Skeletal muscle tissue (tissue), 3 donors: ENCODE measurements at regions not wholly inside any gene's neighbourhood (a gene's known extent, or its start where the extent isn't known, plus 50 kb on each side); places are given as distances from the start of the nearest gene placed in this dataset.

ENCODE experiments used
- H3K27ac ChIP-seq: one replicate; pipeline ENCODE4 v1.7.0; 2013; ENCODE audit warnings: mild to moderate bottlenecking, low read depth, low read length, inconsistent platforms
- H3K27me3 ChIP-seq, 3 donors: one replicate each; pipeline ENCODE4 v1.7.0; 2013; ENCODE audit warnings: low read length in 3 of 3; ENCODE audit not compliant: control insufficient read depth in 3 of 3, insufficient read depth in 3 of 3
- H3K36me3 ChIP-seq, 3 donors: one replicate each; pipeline ENCODE4 v1.7.0; 2013; ENCODE audit warnings: low read length in 3 of 3; ENCODE audit not compliant: control insufficient read depth in 3 of 3, insufficient read depth in 3 of 3
- H3K4me1 ChIP-seq, 3 donors: one replicate each; pipeline ENCODE4 v1.7.0; 2013; ENCODE audit warnings: low read length in 3 of 3, mild to moderate bottlenecking in 3 of 3; ENCODE audit not compliant: control insufficient read depth in 3 of 3, insufficient read depth in 3 of 3
- H3K4me3 ChIP-seq, 3 donors: one replicate each; pipeline ENCODE4 v1.7.0; 2013; ENCODE audit warnings: low read length in 3 of 3
- H3K9ac ChIP-seq, 3 donors: one replicate each; pipeline ENCODE4 v1.7.0; 2013; ENCODE audit warnings: low read length in 3 of 3, mild to moderate bottlenecking in 3 of 3, moderate library complexity in 2 of 3, low read depth in 1 of 3
- H3K9me3 ChIP-seq, 3 donors: one replicate each; pipeline ENCODE4 v1.7.0; 2013; ENCODE audit warnings: low read length in 3 of 3; ENCODE audit not compliant: control insufficient read depth in 3 of 3
- donor health status: Osteomylitis.

DNA sequence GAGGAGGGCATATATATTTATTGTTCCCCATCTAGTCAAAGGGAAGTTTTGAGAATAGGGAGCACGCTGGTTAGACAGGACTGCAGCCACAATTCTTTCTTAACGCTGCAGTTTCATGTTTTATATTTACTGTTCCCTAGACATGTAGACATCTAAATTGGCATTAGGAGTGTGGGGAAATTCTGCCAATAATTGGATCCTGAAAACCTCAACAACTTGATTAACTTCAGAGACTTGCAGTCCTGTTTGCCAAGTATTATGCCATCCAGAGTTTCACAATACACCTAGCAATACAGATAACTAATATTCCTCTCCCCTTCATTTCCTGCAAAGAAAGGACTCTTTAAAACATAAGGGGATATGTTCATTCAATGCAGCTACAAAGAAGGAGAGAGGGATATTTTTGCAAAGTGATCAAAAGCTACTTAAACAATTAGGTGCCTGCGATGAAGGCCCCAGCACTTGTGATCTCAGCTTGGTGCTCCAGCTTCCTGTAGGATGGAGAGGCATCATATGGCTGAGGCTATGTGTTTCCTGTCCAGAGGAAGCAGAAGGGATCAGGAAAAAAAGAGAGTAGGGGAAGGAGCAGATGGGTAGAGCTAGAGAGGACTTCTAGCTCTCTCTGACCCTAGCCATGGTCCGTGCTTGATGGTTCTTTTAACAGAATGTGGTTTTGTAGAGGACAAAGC is 264.4 kb downstream of the MTX2 start:
- H3K27me3 ChIP-seq = peaks cover 0 to 2% (median 0%) of the 10 kb centered on the region in 3 donors
- H3K4me1 ChIP-seq = peaks cover 0 to 13% (median 7%) of the 10 kb centered on the region in 3 donors
- H3K4me3 ChIP-seq = no peak overlapping the region
- no peak overlapping the region for H3K27ac ChIP-seq
- H3K9me3 ChIP-seq = no peaks in the 10 kb centered on the region
- no peaks in the 10 kb centered on the region for H3K36me3 ChIP-seq
- H3K9ac ChIP-seq = no peak overlapping the region

DNA sequence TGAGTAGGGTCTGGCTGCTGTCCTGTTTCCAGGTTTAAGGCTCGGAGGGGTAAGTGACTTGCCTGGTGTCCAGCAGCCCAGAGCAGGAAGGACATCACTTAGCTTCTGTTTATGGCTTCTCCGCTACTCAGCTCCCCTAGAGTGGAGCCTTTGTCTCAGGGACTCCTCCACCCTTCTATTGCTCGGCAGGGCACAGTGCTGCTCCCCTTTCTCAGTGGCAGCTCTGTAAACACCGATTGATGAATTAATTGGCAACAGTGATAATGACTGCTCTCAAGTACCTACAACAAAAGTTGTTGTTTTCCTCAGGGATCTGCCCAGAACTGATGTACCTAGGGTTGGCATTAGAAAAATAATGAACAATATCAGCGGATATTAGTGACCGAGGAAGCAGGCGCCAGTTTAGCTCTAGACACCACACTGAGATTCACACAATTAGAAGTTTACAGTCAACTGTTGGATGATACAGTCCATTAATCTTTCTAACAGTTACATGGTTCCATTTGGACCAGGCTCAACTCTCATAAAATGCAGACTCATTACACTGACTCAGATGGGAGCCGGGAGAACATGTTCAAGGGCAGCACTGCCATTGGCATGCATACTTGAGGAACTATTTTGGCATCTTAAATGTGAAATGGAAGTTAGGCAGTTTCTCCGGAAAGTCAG is 265.7 kb downstream of the MTX2 start:
- Histone ChIP-seq H3K27ac (peak overlapping the region; percentile 7), H3K4me3 (peak overlapping the region in 1 of 3 donors; percentile 12), H3K9me3 (no peaks in the 10 kb centered on the region), H3K4me1 (peaks cover 0 to 13% (median 7%) of the 10 kb centered on the region in 3 donors), H3K36me3 (no peaks in the 10 kb centered on the region), H3K9ac (no peak overlapping the region), H3K27me3 (peaks cover 0 to 2% (median 0%) of the 10 kb centered on the region in 3 donors)

DNA sequence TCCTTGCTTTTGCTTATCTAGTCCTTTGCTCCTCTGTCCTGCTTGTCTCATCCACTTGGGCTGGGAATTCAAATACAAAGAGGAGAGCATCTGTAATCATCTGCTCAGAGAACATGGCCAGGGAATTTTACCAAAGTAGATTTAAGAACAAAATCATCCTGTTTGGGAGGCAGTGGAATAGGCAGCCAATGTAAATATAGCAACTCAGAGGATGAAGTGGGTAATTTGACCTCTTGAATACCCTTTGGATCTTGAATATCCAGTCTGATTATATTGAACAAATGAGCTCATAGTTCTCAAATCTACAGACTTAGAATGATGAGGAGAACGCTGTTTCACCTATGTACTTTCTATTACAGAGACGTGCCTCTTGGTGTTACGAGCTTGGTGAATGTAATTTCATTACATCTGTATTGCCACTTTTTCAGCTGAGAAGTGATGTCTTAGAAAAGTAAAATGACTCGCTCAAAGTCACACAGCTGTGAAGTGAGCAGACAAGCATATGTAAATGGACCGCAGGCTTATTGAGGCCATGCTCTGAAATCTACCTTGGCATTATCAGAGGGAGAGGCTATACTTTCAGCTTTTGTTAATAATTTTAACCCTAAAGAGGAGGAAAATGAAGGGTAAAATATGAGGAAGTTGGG is 266.3 kb downstream of the MTX2 start:
- Histone ChIP-seq H3K4me1 (peaks cover 0 to 13% (median 7%) of the 10 kb centered on the region in 3 donors), H3K9me3 (no peaks in the 10 kb centered on the region), H3K36me3 (no peaks in the 10 kb centered on the region), H3K4me3 (peak overlapping the region in 1 of 3 donors; percentile 12), H3K27me3 (peaks cover 0 to 2% (median 0%) of the 10 kb centered on the region in 3 donors), H3K9ac (no peak overlapping the region), H3K27ac (peak overlapping the region; percentile 7)

DNA sequence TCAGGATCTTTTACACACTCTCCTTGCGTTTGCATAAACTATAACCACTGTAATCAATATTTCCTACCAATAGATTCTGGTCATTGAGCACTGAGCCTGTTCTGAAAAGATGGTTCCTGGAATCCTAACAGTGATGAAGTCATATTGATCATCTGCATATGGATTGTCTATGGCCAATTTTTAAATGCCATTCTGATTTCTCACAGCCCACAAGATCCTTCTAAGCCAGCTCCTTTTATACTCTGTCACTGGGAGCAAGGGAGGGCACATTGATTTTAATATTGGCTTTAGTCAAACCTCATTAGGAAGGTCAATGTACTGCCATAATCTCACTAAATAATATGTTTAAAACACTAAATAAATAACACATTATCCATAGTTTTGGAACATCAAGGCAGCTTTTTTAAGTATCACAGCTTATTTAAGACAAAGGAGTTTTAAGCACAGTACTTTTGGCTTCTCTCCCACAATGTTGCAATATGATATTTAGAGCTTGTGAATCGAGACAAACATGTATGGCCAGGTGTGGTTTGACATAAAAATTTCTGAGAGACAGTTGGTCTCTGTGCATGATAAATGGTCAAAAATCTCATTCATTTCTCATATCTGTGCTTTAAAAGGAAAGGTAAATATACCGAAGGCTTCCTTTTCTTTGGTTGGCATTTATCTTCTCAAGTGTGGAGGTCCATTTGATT is 267.3 kb downstream of the MTX2 start:
- Histone ChIP-seq H3K36me3 (no peaks in the 10 kb centered on the region), H3K27ac (no peak overlapping the region), H3K27me3 (peaks cover 0 to 2% (median 0%) of the 10 kb centered on the region in 3 donors), H3K4me3 (no peak overlapping the region), H3K9me3 (no peaks in the 10 kb centered on the region), H3K9ac (no peak overlapping the region), H3K4me1 (peaks cover 0 to 13% (median 7%) of the 10 kb centered on the region in 3 donors)

DNA sequence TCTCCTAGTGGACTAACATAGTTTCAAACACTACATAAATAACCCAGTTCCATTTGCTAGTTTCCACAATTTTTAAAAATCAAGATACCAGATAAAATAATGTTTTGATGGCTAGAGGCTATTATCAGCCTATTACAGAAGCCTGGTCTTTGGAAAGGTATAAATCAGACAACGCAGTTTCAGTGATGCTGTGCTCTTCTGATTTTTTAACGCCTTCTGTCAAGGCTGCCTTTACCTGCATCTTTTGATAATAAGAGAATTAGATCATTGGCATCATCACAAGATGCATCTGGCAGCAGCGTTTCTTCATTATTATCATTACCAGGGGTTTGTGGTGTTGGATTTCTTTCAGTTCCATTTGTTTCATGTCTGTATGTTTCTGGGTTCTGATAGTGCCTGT is 268.7 kb downstream of the MTX2 start:
- Histone ChIP-seq H3K4me3 (no peak overlapping the region), H3K27ac (no peak overlapping the region), H3K9ac (no peak overlapping the region), H3K36me3 (no peaks in the 10 kb centered on the region), H3K27me3 (peaks cover 0 to 2% (median 0%) of the 10 kb centered on the region in 3 donors), H3K4me1 (peaks cover 0 to 13% (median 7%) of the 10 kb centered on the region in 3 donors), H3K9me3 (no peaks in the 10 kb centered on the region)

DNA sequence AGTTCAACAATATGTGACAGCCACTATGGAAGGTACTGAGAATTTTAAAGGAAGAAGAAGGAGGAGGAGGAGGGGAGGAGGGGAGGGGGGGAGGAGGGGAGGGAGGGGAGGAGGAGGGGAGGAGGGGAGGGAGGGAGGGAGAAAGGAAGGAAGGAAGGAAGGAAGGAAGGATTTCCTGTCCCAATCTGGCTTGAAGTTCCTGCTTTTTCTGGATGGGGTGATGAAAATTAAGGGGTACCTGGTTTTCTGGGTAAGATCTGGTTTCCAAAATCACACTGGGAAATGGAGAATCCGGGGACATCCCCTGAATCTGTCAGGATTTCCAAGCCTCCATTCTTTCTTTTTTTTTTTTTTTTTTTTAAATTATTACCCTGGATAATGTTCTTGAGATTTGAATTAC is 271.8 kb downstream of the MTX2 start:
- H3K9me3 ChIP-seq = no peaks in the 10 kb centered on the region
- peaks cover 0 to 4% (median 0%) of the 10 kb centered on the region in 3 donors for H3K4me1 ChIP-seq
- no peak overlapping the region for H3K27ac ChIP-seq
- H3K36me3 ChIP-seq = no peaks in the 10 kb centered on the region
- no peak overlapping the region for H3K4me3 ChIP-seq
- no peaks in the 10 kb centered on the region for H3K27me3 ChIP-seq
- H3K9ac ChIP-seq = no peak overlapping the region

DNA sequence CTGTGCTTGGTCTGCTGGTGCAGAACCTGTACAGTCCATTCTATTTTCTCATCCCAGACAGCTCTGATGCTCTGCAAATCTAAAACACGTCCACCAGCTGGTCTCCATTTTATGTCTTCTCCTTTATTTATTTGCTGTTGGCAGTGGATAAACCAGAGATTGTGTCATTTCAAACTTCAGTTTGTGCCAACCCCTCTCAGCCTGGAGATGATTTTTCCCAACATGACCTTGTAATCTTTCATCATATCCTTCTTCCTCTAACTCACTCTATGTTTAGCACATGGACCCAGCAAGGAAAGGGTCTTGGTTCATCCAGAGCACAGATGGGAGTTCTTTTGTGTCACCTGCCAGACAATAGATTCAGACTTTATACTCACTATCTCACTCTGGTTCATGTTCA is 273.2 kb downstream of the MTX2 start:
- peaks cover 0 to 4% (median 4%) of the 10 kb centered on the region in 3 donors for H3K4me1 ChIP-seq
- no peaks in the 10 kb centered on the region for H3K9me3 ChIP-seq
- no peak overlapping the region for H3K27ac ChIP-seq
- no peak overlapping the region for H3K9ac ChIP-seq
- H3K4me3 ChIP-seq = no peak overlapping the region
- no peaks in the 10 kb centered on the region for H3K27me3 ChIP-seq
- no peaks in the 10 kb centered on the region for H3K36me3 ChIP-seq

DNA sequence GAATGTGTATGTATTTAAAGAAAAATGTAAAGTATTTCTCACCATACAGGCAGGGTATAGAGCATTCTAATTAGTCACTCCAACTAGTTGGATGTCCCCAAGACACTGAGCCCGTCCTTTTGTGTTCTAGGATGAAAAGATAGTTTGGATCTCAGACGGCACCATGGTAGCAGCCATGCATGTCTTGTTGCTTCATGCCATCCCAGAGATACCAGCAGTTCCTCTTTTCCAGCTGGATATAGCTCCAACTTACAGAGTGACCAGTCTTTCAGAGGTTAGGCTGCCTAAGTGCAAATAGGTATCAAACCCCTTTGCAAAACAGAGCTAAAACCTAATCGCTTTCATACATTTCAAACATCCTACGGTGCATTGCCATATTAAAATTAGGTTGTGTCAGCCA is 275.3 kb downstream of the MTX2 start:
- Histone ChIP-seq H3K4me3 (no peak overlapping the region), H3K36me3 (no peaks in the 10 kb centered on the region), H3K9ac (no peak overlapping the region), H3K9me3 (no peaks in the 10 kb centered on the region), H3K4me1 (peaks cover 0 to 4% (median 4%) of the 10 kb centered on the region in 3 donors), H3K27me3 (no peaks in the 10 kb centered on the region), H3K27ac (no peak overlapping the region)

DNA sequence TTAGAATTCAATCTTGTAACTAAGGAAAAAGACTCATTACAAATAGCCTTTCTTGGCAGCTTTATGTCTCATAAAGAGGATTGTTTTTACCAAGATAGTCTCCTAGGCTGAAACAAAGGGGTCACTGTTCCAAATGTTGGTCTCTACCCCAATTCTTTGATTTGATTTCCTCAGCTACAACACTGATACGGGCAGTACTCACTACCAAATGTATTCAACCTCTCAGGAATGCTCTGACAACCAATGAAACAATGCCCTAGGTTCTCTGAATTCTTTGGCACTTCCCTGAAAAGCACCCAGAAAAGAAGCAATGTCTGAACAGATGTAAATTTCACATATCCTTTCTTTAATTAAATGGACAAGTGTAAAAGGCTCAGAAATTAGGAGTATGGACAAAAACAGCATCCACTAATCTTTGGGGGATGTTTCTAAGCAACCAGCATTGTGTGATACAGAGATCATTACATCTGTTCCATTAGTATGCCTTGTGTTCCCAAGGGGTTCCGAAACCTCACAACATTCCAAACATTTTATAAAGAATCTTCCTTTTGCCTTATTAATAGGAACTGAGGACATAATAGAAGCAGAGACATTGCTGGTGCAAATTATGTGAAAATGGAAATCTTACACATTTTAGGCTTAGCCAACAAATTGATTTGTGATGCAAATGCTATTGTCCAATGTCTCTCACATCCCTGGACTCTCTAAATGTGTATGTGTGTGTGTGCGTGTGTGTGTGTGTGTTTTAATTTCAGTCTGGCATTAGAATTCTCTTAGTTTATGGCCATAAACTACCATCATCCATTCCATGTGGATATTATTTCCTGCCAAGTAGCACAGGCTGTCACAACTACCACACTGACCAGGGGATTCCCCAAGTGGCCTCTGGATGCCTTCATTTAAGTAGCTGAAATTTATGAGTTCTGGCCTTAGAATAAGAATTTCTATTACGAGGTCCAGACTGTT is 276.0 kb downstream of the MTX2 start:
- no peak overlapping the region for H3K27ac ChIP-seq
- no peak overlapping the region for H3K4me3 ChIP-seq
- no peaks in the 10 kb centered on the region for H3K27me3 ChIP-seq
- no peak overlapping the region for H3K9ac ChIP-seq
- H3K4me1 ChIP-seq = peaks cover 0 to 4% (median 4%) of the 10 kb centered on the region in 3 donors
- no peaks in the 10 kb centered on the region for H3K9me3 ChIP-seq
- H3K36me3 ChIP-seq = no peaks in the 10 kb centered on the region
